CD1c-positive myeloid dendritic cell (primary cell): ENCODE measurements at regions not wholly inside any gene's neighbourhood (a gene's known extent, or its start where the extent isn't known, plus 50 kb on each side); places are given as distances from the start of the nearest gene placed in this dataset.
"Not testable (repeated sequence)": the region's sequence is repeated elsewhere in the genome, so short reads cannot be mapped to it uniquely, and the experiment has no call there.

Experiments used
- DNase-seq: peaks from one replicate; pipeline ENCODE4 v3.0.0-alpha.2; 2016; ENCODE audit errors: extremely low spot score

DNA sequence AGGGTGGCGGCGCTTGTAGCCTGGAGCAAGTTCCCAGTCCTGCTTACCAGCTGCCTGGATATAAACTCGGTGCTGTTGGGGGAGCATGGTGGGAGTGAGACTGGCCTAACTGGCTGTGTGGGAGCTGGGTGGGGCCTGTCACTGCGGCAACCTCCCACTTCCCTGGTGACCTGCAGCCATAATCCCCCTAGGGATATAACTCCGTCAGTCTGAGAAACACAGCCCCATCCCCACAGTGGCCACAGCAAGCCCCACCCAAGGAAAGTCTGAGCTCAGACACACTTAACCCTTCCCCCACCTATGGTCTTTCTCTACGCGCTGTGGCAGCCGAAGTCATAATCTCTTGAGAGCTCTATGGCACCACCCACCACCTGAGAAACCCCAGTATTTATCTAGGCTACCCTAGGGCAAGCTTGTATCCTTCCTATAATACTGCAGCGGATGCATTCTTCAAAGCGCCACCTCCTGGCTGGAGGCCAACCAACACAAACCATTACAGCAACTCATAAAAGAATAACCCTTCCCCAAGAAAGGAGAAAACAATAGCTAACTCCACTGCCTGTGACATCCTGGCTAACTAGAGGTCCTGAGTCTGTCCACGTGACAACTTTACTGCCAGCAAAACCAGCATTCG lies 57.4 kb downstream of the ZNF648 start:
- DNase-seq = no peak

DNA sequence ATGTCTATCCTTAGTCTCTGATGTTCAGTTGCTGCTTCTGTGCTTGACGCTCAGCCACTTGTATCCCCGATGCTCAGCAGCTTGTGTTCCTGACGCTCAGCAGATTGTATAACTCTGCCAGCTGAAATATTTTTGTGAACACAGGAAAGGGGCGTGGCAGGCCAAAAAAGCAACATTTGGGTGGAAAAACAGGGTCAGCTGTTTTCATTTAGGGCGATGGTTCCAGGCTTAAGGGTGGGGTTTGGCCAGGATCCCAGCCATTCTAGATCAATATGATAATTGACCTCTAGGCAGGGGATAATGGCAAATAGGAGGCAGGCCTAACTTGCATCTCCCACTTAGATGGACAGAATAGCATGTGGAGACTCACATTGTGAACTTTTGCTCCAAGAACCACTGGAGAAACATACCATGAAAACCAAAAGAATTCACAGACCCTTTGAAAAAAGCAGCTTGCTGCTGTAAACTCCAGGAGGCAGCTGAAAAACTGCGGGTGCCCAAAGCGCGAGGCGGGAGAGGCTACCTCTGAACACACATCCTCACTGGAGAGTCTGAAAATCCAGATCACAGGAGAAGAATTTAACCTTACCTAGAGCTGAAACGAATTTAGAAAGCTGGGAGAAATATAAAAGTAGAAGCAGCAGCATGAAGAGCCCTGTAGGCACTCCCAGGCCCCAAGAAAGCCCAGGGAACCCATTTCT lies 58.3 kb downstream of the ZNF648 start:
- no peak for DNase-seq

DNA sequence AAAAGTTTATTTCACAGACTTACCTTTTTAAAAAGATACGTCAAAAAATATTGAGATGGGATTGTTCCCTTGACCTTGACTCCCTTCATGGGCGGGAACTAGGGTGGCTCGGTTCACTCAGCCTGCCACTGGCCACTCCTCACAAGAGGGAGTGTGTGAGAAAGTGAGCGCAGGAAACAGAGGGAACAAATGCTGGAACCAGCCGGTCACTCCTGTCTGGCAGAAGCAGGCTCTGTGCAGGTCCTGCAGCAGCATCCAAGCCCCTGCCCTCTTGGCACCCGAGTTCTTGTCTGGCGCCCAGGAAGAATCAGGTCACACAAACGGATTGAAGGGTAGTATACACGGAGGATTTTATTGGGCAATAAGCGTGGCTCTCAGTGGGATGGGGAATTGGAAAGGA lies 58.9 kb downstream of the ZNF648 start:
- no peak for DNase-seq

DNA sequence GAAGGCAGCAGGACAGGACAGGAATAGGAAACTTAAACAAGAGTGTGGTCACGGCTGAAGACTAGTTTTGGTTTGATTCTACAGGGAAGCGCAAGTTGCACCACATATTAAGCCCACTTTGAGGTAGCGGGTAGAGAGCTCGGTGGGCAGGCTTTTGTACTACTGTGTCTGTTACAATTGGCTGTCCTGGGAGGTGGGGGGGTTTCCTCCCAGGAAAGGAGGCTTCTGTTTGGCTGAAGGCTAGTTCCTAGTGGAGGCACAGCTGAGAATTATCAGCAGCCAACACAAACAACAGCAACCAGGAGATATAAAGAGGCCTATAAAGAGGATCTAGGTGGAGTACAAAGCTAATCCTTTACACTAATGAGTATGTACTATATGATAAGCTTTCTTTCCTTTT lies 62.7 kb downstream of the ZNF648 start:
- no peak for DNase-seq

DNA sequence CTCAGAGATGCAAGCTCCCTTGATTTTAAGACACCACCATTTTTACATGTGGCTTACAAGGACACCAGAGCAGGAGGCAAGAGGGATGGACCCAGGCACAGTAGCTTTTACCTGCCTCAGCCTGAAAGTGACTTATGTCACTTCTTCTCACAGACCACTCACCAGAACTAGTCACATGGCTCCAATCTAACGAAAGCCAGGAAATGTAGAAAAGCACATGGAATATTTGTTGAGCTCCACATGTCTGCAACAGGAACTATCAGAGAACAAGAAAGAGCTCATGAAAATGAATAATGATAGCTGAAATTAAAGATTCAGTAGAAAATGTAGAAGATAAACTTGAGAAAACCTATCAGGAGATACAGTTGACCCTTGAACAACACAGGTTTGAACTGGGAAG lies 69.4 kb downstream of the ZNF648 start:
- DNase-seq = no peak

DNA sequence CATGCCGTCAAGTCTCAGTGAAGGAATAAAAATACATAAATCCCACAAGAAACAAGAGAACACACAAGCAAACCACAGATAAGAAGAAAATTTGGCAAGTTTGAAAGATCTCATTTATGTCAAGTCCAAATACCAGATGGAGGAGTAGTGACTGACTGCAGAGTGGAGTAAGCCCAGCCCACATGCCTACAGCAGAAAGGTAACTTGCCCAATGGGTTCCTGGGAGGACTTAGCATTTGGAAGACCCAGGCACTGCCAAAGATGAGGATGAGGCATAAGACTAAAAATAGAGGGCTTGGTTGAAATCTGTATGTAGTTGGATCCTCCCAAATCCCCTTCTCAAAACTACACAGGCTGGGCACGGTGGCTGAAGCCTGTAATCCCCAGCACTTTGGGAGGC lies 70.8 kb downstream of the ZNF648 start:
- no peak for DNase-seq

DNA sequence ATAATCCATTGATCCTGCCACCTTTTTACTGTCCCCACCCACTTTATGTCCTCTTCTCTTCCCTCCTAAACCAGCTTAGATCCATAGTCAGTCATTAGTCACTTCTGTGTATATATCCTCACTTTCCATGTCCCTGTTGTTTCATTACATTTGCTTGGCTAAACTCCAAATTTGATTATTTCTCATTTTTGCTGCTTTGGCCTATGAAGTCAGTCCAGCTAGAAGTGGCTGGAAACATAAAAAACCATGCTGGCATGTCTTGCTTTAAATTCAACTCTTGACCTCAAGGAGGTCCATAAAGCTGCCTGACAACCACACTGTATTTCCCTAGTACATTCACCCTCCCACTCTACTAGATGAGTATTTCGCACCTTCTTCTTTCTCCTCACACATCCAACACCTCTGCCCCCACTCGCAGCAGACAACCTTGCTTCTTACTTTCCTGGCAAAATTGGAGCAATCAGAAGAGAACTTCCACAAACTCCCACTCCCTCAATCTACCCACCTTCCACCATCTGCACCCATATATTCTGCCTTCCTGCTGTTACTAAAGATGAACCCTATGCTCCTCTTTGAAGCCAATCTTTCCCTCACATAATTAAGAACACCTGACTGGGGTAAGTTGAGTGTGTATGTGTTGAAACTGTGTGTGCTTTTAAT lies 72.1 kb downstream of the ZNF648 start:
- no peak for DNase-seq

DNA sequence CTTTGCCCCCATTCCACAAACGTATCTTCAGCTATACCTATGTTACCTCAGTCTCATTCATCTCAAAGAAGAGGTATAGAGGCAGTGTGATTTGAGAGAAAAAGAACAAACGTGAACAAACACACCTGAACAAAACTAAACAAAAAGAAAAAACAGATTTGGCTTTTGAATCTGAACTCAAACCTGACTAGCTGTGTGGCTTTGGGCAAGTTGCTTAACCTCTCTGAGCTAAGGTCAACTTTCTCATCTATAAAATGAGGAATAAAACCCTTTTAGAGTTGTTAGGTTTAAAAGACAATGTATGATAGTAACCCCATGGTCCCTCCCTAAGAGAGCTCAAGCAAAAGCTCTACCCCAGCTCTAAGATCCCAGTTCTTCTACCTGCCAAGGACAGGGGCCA lies 73.5 kb downstream of the ZNF648 start:
- no peak for DNase-seq

DNA sequence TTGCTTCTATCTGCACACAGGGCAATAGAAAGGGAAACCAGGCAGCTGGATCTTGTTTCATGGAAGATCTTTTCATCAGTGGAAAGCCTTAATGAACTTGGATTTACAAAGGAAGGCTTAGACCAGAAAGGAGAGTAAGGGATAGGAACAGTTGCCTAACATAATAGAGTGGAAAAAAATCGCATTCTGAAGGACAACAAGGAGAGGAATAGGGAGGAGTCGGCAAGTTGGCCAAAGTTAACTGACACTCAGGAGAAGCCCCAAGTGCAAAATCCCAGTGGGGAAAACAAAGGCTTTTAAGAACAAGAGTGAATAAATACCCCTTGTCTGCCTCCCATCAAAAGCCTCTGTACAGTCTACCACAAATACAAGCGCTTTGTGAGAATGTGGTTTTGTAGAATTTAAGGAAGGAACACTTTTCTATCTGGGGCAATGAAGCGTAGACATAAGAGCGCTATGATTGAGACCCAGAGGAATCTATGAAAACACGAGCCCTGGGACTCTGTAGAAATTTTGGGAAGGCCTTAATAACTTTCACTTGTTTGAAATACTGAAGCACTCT lies 74.1 kb downstream of the ZNF648 start:
- DNase-seq = no peak

DNA sequence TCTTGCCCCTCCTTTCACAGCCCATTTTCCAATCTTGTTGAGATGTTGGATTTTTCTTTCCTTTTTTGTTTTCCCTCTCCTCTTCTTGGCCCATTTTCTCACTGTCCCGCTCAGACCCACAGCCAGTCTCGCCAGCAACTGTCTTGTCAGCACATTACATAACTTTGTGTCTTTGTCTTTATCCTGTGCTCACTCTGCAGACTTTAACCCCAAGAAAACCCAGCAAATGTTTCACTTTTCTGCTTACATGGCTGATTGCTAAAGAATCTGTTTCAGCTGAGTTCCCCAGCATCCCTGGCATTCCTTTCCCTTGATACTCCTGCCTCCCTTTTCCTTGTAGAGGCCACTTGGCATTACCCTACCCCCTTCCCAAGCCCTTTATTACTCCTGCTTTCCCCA lies 74.6 kb downstream of the ZNF648 start:
- DNase-seq = no peak

DNA sequence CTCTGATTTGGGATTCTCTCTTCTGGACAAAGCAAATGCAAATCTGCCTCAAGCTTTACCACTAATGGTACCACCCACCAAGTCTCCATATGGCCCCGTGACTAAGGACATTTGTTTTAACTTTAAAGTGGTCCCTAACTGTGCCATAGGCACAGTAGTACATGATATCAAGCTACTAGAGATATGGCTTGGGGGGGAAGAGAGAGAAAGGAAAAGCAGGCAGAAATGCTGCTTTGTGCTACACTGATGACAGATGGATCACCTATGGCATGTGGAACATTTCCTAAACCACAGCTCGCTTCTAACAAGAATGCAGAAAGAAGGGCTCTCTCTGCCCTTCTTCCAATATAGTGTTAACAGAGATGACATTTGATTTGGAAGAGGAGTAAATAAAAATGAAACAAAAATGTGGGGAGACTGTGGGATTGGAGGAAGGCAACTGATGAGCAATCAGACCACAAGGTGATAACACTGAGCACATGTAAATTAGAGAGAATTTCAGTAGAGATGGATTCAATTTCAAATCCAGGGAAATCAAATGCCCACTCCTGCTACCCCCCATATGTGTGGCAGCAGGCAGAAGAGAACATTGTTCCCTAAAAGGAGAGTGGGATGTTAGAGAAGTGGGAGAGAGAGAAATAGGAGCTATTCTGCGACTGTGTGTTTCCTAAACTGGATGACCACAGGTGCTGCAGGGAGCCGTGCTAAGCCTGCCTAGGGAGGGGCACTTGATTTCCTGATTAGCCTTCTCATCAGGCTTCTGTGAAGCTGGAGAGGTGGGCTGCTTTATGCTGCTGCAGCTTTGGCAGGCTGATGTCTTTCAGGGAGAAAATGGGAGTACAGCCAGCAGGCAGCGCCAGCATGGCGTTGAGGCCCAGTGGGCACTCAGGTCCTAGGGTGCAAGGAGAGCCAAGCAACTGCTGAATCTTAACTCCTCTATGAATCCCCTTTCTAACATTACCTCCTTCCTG lies 75.3 kb downstream of the ZNF648 start:
- no peak for DNase-seq

DNA sequence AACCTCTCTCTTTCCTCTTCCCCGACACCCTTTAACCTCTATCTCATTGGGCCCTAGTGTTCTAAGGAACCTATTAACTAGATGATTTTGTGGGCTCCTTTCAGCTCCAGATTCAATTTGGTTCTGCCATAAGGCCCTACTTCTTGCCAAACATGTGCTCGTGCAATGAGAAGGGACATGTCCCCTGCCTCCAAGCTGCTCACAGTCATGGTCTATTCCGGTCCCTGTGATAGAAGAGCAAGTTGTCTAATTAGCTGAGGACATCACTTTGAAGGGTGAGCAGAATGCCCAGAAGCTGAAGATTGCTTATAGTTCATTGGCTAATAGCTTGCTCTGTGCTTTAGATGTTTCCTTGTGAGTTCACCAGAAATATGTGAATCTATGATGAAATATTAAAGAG lies 76.2 kb downstream of the ZNF648 start:
- no peak for DNase-seq

DNA sequence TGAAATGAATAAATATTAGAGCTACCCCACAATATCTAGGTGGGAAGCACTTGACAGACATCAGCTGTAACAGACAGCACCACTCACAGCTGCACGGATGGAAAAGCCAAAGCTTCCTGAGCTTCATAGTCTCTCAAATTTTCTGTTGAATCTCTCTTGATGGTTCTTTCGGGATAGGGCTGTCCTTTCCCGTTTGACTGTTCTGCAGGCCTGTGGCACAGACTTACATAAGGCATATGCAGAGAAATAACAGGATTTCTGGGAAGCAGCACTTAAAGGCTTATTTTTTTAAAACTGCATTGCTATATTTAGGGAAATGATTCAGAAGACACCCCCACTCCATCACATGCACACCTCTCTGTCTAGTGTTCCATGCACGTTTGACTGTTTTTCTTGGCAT lies 77.5 kb downstream of the ZNF648 start:
- no peak for DNase-seq

DNA sequence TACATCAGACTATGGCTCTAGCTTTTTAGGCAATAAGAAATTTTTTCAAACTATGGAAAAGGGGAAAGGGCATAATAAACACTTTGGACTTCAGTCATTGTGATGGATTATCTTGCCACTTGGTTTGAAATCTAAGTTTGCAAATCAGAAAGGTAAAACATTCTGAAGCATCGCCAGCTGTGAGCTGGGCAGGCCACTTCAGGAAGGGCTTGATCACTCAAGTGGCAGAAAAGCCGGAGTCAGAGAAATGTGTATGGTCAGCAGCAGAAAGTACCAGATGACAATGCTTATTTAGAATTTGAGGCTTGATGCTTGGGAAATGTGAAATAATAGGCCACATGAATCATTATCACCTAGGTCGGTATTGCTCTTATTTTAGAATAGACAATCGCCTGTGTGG lies 79.7 kb downstream of the ZNF648 start:
- DNase-seq = no peak

DNA sequence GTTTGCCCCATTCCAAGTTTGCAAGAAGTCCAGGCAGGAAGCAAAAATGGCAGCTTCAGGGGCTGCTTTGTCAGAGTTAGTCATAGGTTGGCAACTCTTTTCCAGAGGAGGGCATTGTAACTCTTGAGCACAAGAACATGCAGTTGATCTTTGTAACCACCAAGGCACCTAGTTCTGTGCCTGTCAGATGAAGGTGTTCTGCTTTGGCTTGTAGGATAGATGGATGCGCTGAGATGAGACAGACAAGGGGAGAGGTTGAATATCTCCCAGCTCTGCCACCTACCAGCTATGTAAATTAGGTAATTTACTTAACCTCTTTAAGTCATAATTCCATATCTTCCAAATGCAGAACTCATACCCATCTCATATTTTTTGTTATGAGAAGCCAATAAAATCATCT lies 89.3 kb downstream of the ZNF648 start:
- DNase-seq = no peak

DNA sequence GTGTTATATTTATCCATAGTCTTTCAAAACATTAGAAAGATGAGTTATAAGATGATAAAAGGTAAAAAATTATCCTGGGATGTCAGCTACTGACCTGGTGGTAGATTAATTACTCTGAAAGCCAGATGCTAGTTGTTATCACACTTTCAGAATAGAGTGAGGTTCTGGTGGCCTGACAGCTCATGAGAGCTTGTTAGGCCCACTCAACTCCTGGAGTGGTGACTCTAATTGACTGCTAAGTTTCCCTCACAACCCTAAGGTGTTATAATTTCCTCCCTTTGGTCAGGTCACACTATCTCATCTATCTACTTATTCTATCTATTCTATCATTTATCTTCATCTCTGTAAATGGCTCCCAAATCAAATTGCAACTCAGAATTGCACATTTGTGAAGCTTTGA lies 90.1 kb downstream of the ZNF648 start:
- no peak for DNase-seq

DNA sequence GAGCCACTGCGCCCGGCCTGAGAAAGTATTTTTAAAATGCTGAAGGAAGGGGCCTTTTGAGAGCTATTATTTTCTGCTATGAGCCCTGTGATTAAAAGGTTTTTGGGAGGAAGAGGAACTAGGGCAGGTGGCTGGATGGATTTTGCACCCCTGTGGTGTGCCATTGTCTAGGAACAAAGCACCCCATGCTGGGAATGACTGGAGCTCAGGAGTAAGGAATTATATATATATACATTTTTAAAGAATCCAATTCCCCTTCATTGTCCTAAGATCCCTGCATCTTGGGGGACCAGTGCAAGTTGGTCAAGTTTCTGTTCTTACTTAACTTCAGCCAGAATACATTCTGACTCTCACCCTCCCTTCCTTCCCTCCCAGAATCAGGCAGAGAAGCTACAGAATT lies 91.6 kb downstream of the ZNF648 start:
- DNase-seq = no peak

DNA sequence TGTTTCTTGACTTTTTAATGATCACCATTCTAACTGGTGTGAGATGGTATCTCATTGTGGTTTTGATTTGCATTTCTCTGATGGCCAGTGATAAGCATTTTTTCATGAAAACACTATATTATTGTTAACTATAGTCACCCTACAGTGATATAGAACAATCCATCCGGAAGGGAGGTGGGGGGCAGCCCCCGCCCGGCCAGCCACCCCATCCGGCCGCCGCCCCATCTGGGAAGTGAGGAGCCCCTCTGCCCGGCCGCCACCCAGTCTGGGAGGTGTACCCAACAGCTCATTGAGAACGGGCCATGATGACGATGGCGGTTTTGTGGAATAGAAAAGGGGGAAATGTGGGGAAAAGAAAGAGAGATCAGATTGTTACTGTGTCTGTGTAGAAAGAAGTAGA lies 106.8 kb downstream of the ZNF648 start:
- not testable (repeated sequence) for DNase-seq

DNA sequence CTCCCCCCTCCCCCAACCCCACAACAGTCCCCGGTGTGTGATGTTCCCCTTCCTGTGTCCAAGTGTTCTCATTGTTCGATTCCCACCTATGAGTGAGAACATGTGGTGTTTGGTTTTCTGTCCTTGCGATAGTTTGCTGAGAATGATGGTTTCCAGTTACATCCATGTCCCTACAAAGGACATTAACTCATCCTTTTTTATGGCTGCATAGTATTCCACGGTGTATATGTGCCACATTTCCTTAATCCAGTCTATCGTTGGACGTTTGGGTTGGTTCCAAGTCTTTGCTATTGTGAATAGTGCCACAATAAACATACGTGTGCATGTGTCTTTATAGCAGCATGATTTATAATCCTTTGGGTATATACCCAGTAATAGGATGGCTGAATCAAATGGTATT lies 107.3 kb downstream of the ZNF648 start:
- DNase-seq = not testable (repeated sequence)

DNA sequence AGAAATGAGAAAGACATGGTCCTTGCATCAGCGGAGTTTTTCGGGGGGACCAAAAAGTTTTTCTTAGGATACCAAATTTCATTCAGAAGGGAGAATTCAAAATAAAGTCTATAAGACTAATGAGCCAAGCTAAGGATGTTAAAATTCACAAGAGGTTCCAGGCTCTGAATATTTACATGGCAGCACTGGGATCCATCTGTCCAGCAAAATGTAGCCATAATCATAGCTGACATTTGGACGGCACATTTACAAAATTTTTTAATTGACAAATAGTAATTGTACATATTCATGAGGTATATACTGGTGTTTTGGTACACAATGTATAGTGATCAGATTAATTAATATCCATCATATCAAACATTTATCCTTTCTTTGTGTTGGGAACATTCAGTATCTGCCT lies 107.9 kb downstream of the ZNF648 start:
- no peak for DNase-seq

DNA sequence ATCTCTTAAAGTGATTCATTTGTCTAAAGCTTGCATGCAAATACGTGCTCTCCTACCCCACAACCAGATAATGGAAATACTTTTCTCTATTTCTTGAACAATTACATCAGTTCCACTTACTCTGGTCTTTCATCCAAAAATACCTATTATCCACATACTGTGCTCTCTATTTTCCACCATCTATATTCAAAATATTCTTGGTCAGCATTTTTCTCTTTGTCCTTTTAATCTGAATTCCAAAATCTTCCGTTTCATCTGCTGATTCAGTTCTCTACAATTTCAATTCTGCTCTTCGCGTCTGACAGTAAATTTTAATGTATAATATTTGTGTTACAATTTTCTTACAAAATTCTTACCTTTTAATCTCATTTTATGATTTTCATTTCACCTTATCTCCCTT lies 110.3 kb downstream of the ZNF648 start:
- no peak for DNase-seq

DNA sequence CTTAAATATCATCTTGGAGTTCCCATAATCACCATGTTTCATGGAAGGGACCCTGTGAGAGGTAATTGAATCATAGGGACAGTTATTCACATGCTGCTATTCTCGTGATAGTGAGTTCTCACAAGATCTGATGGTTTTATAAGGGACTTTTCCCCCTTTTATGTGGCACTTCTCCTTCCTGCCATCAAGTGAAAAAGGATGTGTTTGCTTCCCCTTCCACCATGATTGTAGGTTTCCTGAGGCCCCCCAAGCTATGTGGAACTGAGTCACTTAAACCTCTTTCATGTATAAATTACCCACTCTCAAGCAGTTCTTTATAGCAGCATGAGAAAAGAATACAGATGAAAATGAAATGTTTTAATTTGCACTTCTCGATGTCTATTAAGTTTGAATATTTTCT lies 112.0 kb downstream of the ZNF648 start:
- DNase-seq = no peak
